ENCODE measurements at regions not wholly inside any gene's neighbourhood (a gene's known extent, or its start where the extent isn't known, plus 50 kb on each side); places are given as distances from the start of the nearest gene placed in this dataset.

DNA sequence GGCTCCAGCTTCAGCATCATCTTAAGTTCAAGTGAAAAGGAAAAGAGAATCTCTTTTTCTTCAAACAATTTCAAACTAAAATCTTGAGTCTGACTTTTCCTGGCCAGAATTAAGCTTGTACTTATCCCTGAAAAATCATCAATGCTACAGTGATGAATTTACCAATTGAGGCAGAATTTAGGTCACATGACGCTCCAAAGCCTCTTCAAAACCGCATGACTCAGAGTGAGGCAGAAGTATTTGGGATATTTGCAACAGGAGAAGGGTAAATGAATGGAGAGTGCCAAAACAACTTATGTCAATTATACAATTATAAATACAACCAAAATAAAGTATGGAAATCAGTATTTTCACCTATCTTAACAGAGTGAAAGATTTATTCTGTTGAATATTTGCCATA is 515.5 kb downstream of the COL12A1 start:
- Histone ChIP-seq H3K9me3 (no peaks in the 10 kb centered on the region), H3K27me3 (replicated peaks; ENCODE audit: insufficient read depth) (no peaks in the 10 kb centered on the region), H3K4me3 (no peak overlapping the region), H3K36me3 (no peaks in the 10 kb centered on the region), H3K4me1 (ENCODE audit: control insufficient read depth in 1 of 2, low read depth in 2 of 2) (no peaks in the 10 kb centered on the region), H3K27ac (no peak overlapping the region)
- ATAC-seq (ENCODE audit: insufficient number of reproducible peaks, low FRiP score, low read depth): no peak
- DNase-seq (ENCODE audit: low spot score): no peak
- no peak for TF ChIP-seq CTCF (IDR thresholded peaks at IDR 0.05)

- Histone ChIP-seq H3K9me3 (no peaks in the 10 kb centered on the region), H3K4me3 (no peak overlapping the region), H3K36me3 (no peaks in the 10 kb centered on the region), H3K27me3 (replicated peaks; ENCODE audit: insufficient read depth) (no peaks in the 10 kb centered on the region), H3K4me1 (ENCODE audit: control insufficient read depth in 1 of 2, low read depth in 2 of 2) (no peaks in the 10 kb centered on the region), H3K27ac (no peak overlapping the region)
- no peak for TF ChIP-seq CTCF (IDR thresholded peaks at IDR 0.05)
- no peak for DNase-seq (ENCODE audit: low spot score)
- ATAC-seq (ENCODE audit: insufficient number of reproducible peaks, low FRiP score, low read depth): no peak
These were observed 516.3 kb downstream of the COL12A1 start for GRCh38 chr6:74689601-74690000.

GRCh38 chr6:74677463-74677862 is 528.4 kb downstream of the COL12A1 start:
- Histone ChIP-seq H3K27me3 (replicated peaks; ENCODE audit: insufficient read depth) (no peaks in the 10 kb centered on the region), H3K4me3 (no peak overlapping the region), H3K27ac (no peak overlapping the region), H3K9me3 (no peaks in the 10 kb centered on the region), H3K4me1 (ENCODE audit: control insufficient read depth in 1 of 2, low read depth in 2 of 2) (no peaks in the 10 kb centered on the region), H3K36me3 (no peaks in the 10 kb centered on the region)
- TF ChIP-seq CTCF (IDR thresholded peaks at IDR 0.05): no peak
- ATAC-seq (ENCODE audit: insufficient number of reproducible peaks, low FRiP score, low read depth): no peak
- no peak for DNase-seq (ENCODE audit: low spot score)

GRCh38 chr6:74676906-74677305 is 528.9 kb downstream of the COL12A1 start:
- ATAC-seq (ENCODE audit: insufficient number of reproducible peaks, low FRiP score, low read depth) (no peak), DNase-seq (ENCODE audit: low spot score) (no peak)
- TF ChIP-seq CTCF (IDR thresholded peaks at IDR 0.05): no peak
- Histone ChIP-seq H3K4me1 (ENCODE audit: control insufficient read depth in 1 of 2, low read depth in 2 of 2) (peaks cover 0 to 4% of the 10 kb centered on the region in 2 donors), H3K9me3 (no peaks in the 10 kb centered on the region), H3K27me3 (replicated peaks; ENCODE audit: insufficient read depth) (no peaks in the 10 kb centered on the region), H3K36me3 (no peaks in the 10 kb centered on the region), H3K27ac (no peak overlapping the region), H3K4me3 (no peak overlapping the region)

GRCh38 chr6:74674377-74674776 is 531.5 kb downstream of the COL12A1 start:
- H3K36me3 ChIP-seq: no peaks in the 10 kb centered on the region
- peaks cover 4 to 12% of the 10 kb centered on the region in 2 donors for H3K4me1 ChIP-seq (ENCODE audit: control insufficient read depth in 1 of 2, low read depth in 2 of 2)
- DNase-seq (ENCODE audit: low spot score) (no peak), ATAC-seq (ENCODE audit: insufficient number of reproducible peaks, low FRiP score, low read depth) (no peak)
- no peaks in the 10 kb centered on the region for H3K9me3 ChIP-seq
- no peak overlapping the region for H3K4me3 ChIP-seq
- H3K27ac ChIP-seq: no peak overlapping the region
- H3K27me3 ChIP-seq (replicated peaks; ENCODE audit: insufficient read depth): no peaks in the 10 kb centered on the region
- TF ChIP-seq CTCF (IDR thresholded peaks at IDR 0.05): no peak

Measured in thoracic aorta (tissue), 2 donors.